Pancreas (tissue), 10 donors: ENCODE measurements at regions not wholly inside any gene's neighbourhood (a gene's known extent, or its start where the extent isn't known, plus 50 kb on each side); places are given as distances from the start of the nearest gene placed in this dataset.

ENCODE experiments used
- ATAC-seq, 4 donors: fragments of 200-7000 bp; cut with Tn5 transposase; one replicate each; pipeline versions ENCODE4 v1.8.0 to v1.9.1; 2020; ENCODE audit warnings: mild to moderate bottlenecking in 4 of 4, moderate library complexity in 4 of 4
- DNase-seq, 6 donors: peaks; one replicate each; pipeline ENCODE4 v3.0.0-alpha.2; 2020
- FAIRE-seq: peaks from 2 replicates; lab custom pipeline; 2012; peaks lifted over from hg19 to GRCh38; lab: Jason Lieb, UNC
- H3K27ac ChIP-seq, 4 donors: fragments of 200-600 bp; sonication (generic); 1 replicate in 3 of 4; 2 replicates in 1 of 4; pipeline versions ENCODE4 v1.5.0 to v1.8.0; 2020
- H3K27me3 ChIP-seq, 4 donors: fragments of 200-600 bp; one replicate each; pipeline ENCODE4 v1.8.0; 2021
- H3K36me3 ChIP-seq, 3 donors: fragments of 200-600 bp; sonication (generic) in 1 of 3; one replicate each; pipeline versions ENCODE4 v1.5.0 to v1.8.0; 2020 to 2021
- H3K4me1 ChIP-seq, 3 donors: fragments of 200-600 bp; one replicate each; pipeline ENCODE4 v1.8.0; 2021
- H3K4me3 ChIP-seq, 4 donors: fragments of 200-600 bp; sonication (generic) in 2 of 4; one replicate each; pipeline versions ENCODE4 v1.5.0 to v1.8.0; 2020 to 2021
- H3K9me3 ChIP-seq, 4 donors: fragments of 200-600 bp; one replicate each; pipeline ENCODE4 v1.8.0; 2021
- WGBS, 2 donors: extraction: QIAGEN DNeasy Blood & Tissue Kit; methylation state at CpG; one replicate each; pipeline ENCODE4 v1.1.7; 2013; 5-methylcytosine and 5-hydroxymethylcytosine counted together
- intact Hi-C, 3 donors: fragments of 100-400 bp; cut with DNase I; formaldehyde crosslinking; loops; one replicate each; pipeline versions ENCODE4 v1.11.1 to v1.14.2; 2022
- TF ChIP-seq, protein P1 (sequence below), 4 donors: fragments of 200-600 bp; sonication (generic) in 3 of 4; IDR thresholded peaks; one replicate each; pipeline versions ENCODE4 v1.5.0 to v1.8.0; 2021; ENCODE audit warnings: antibody characterized with exemption in 4 of 4
- donor health status: healthy with polysubstance abuse.
- donor health status: DM: no; HTN: no; CAD: no; lungs with moderate emphysema.
- donor health status: DM: no; HTN: no; CAD: no.
- donor health status: control.
- donor health status: control.
- donor health status: Bipolar disorder and iron deficiency.
- donor health status: DM: yes; HTN: yes; CAD: no.
- donor health status: DM: no; HTN: no; CAD: no.
- donor health status: DM: no; HTN: no; CAD: no.
- donor health status: DM: yes; HTN: yes; CAD: no.

DNA sequence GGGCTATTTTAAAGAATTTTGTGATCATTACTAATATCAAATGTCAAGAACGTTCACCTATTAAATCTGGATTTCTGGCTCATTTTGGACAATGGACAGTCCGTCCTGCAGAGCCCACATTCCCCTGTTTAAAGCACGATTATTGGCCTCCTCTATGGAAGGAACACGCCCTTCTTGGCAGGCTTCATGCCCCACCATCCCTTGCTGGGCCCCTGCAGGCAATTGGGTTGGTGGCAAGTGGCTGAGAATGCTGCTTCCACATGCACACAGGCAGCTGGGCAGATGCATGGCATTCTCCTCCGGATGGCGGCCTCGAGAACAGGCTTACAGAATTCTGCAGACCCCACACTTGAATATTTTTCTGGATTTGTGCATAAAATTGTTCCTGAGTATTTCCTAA lies 305.8 kb upstream of the MKI67 start:
- Histone ChIP-seq H3K27me3 (no peaks in the 10 kb centered on the region), H3K4me3 (no peak overlapping the region), H3K9me3 (no peaks in the 10 kb centered on the region), H3K27ac (no peak overlapping the region), H3K36me3 (no peaks in the 10 kb centered on the region), H3K4me1 (no peaks in the 10 kb centered on the region)
- TF ChIP-seq, protein P1, sequence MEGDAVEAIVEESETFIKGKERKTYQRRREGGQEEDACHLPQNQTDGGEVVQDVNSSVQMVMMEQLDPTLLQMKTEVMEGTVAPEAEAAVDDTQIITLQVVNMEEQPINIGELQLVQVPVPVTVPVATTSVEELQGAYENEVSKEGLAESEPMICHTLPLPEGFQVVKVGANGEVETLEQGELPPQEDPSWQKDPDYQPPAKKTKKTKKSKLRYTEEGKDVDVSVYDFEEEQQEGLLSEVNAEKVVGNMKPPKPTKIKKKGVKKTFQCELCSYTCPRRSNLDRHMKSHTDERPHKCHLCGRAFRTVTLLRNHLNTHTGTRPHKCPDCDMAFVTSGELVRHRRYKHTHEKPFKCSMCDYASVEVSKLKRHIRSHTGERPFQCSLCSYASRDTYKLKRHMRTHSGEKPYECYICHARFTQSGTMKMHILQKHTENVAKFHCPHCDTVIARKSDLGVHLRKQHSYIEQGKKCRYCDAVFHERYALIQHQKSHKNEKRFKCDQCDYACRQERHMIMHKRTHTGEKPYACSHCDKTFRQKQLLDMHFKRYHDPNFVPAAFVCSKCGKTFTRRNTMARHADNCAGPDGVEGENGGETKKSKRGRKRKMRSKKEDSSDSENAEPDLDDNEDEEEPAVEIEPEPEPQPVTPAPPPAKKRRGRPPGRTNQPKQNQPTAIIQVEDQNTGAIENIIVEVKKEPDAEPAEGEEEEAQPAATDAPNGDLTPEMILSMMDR (IDR thresholded peaks at IDR 0.05): no peak
- 47 to 54% methylated on average over 7 of the region's 7 CpGs for WGBS, 2 donors
- DNase-seq (no peak), FAIRE-seq (no peak), ATAC-seq (no peak)
- intact Hi-C loops: no loop called here

DNA sequence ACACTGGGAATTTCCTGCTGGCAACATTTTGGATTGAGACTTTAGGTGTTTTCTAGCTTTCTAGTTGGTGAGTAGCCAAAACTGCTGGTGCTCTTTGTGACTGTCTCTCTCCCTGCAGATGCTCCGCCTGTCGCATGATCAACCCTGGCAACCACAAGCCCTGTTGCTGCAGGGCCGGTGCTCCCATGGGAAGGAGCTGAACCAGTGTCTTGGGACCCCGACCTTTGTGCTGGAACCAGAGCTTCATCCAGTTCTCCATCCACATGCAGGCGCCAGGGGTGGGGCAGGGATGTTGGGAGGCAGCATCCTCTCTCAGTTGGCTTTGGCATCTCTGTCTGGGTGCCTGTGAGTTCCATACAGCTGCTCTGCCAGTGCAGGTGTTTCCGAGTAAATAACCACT lies 306.2 kb upstream of the MKI67 start:
- no peak for ATAC-seq
- H3K9me3 ChIP-seq: no peaks in the 10 kb centered on the region

DNA sequence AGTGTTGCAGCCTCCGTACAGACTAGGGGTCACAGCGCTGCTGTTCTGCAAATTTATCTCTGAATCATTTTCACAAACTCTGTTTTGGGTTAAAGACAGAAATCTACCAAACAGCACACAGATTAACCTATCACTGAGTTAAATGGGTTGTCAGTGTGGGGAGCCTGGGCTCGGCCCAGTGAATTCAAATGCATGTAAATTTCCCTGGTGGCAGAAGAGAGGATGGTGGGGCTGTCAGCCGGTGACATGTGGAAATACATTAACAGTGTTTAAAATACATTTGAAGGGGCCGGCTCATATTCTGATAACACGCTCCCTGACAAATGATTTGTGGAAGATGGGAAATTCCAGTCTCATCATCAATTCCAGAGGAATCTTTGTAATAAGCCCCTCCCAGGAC lies 309.6 kb upstream of the MKI67 start:
- intact Hi-C loops: no loop called here
- ATAC-seq: no peak
- no peaks in the 10 kb centered on the region for H3K36me3 ChIP-seq
- H3K4me3 ChIP-seq: no peak overlapping the region
- WGBS, 2 donors: 38 to 39% methylated on average over 6 of the region's 6 CpGs
- TF ChIP-seq, protein P1 (IDR thresholded peaks at IDR 0.05): no peak
- peaks cover 0 to 5% (median 2%) of the 10 kb centered on the region in 4 donors for H3K27me3 ChIP-seq
- no peak for FAIRE-seq
- H3K27ac ChIP-seq: no peak overlapping the region
- no peak for DNase-seq
- no peaks in the 10 kb centered on the region for H3K9me3 ChIP-seq
- H3K4me1 ChIP-seq: no peaks in the 10 kb centered on the region

More for the DNA sequence above, 306.2 kb upstream of the MKI67 start:
- Histone ChIP-seq H3K36me3 (no peaks in the 10 kb centered on the region), H3K27ac (no peak overlapping the region), H3K4me1 (no peaks in the 10 kb centered on the region), H3K27me3 (no peaks in the 10 kb centered on the region), H3K4me3 (no peak overlapping the region)
- DNase-seq: no peak
- WGBS, 2 donors: 67 to 74% methylated on average over 6 of the region's 6 CpGs
- FAIRE-seq: no peak
- TF ChIP-seq, protein P1 (IDR thresholded peaks at IDR 0.05): no peak
- intact Hi-C loops: no loop called here

GRCh38 chr10:128437786-128438345 lies 311.6 kb upstream of the MKI67 start:
- H3K36me3 ChIP-seq: no peaks in the 10 kb centered on the region
- no peak for DNase-seq
- ATAC-seq: no peak
- H3K27me3 ChIP-seq: peaks cover 0 to 10% (median 2%) of the 10 kb centered on the region in 4 donors
- no peak for FAIRE-seq
- WGBS, 2 donors: 47 to 58% methylated on average over 13 of the region's 13 CpGs
- H3K4me1 ChIP-seq: no peaks in the 10 kb centered on the region
- intact Hi-C loops: no loop called here
- TF ChIP-seq, protein P1 (IDR thresholded peaks at IDR 0.05): no peak
- H3K9me3 ChIP-seq: no peaks in the 10 kb centered on the region
- no peak overlapping the region for H3K27ac ChIP-seq
- H3K4me3 ChIP-seq: no peak overlapping the region

- H3K27ac ChIP-seq: no peak overlapping the region
- TF ChIP-seq, protein P1 (IDR thresholded peaks at IDR 0.05): no peak
- FAIRE-seq: no peak
- 72 to 85% methylated on average over 16 of the region's 16 CpGs for WGBS, 2 donors
- ATAC-seq: no peak
- H3K4me3 ChIP-seq: no peak overlapping the region
- H3K27me3 ChIP-seq: peaks cover 0 to 10% (median 2%) of the 10 kb centered on the region in 4 donors
- no peaks in the 10 kb centered on the region for H3K4me1 ChIP-seq
- no peaks in the 10 kb centered on the region for H3K9me3 ChIP-seq
- intact Hi-C loops: no loop called here
- H3K36me3 ChIP-seq: no peaks in the 10 kb centered on the region
- DNase-seq: no peak
Observed at GRCh38 chr10:128438417-128439063, 312.3 kb upstream of the MKI67 start.
